Activated CD4-positive, alpha-beta T cell treated with anti-CD3 and anti-CD28 coated beads for 36 hours (primary cell): ENCODE measurements at regions not wholly inside any gene's neighbourhood (a gene's known extent, or its start where the extent isn't known, plus 50 kb on each side); places are given as distances from the start of the nearest gene placed in this dataset.
"Not testable (repeated sequence)": the region's sequence is repeated elsewhere in the genome, so short reads cannot be mapped to it uniquely, and the experiment has no call there.

Experiments used
- ATAC-seq: fragments of 200-7000 bp; cut with Tn5 transposase; one replicate; pipeline ENCODE4 v1.10.0; 2021; ENCODE audit warnings: mild to moderate bottlenecking, moderate library complexity
- CTCF ChIA-PET: fragments of 350-600 bp; sonication (Branson Sonifier 250); formaldehyde crosslinking; loops from one replicate; lab custom pipeline; 2021; ENCODE audit warnings: antibody characterized with exemption; lab: Charles Lee
- POLR2A ChIA-PET: fragments of 350-600 bp; sonication (Branson Sonifier 250); formaldehyde crosslinking; loops from one replicate; lab custom pipeline; 2021; ENCODE audit warnings: antibody characterized with exemption, inconsistent platforms; lab: Charles Lee
- DNase-seq: peaks from one replicate; pipeline ENCODE4 v3.0.0-alpha.2; 2020
- H3K27ac Mint-ChIP-seq: one replicate; pipeline ENCODE4 v1.8.0; 2021; ENCODE audit warnings: mixed read lengths
- H3K27me3 Mint-ChIP-seq: one replicate; pipeline ENCODE4 v1.8.0; 2021; ENCODE audit warnings: mixed read lengths
- H3K36me3 Mint-ChIP-seq: one replicate; pipeline ENCODE4 v1.8.0; 2021; ENCODE audit warnings: low read depth, mixed read lengths
- H3K4me1 Mint-ChIP-seq: one replicate; pipeline ENCODE4 v1.8.0; 2021; ENCODE audit warnings: mixed read lengths
- H3K4me3 Mint-ChIP-seq: one replicate; pipeline ENCODE4 v1.8.0; 2021; ENCODE audit warnings: mild to moderate bottlenecking, moderate library complexity, mixed read lengths
- H3K9me3 Mint-ChIP-seq: one replicate; pipeline ENCODE4 v1.8.0; 2021; ENCODE audit warnings: low read depth, mixed read lengths
- intact Hi-C, 2 experiments: fragments of 100-400 bp; cut with DNase I in 1 of 2; cut with micrococcal nuclease in 1 of 2; formaldehyde crosslinking; loops; one replicate each; pipeline versions ENCODE4 v1.14.2 to v1.15.1; 2022 to 2024; cut with DNase I, micrococcal nuclease

GRCh38 chr2:8337321-8337720, 344.5 kb upstream of the ID2 start:
- intact Hi-C loops = loop anchor here in 1 of 2 experiments (1.0 kb wide), 1 partner anchor 206 kb away; no protein-coding TSS in a partner anchor
- ATAC-seq (peak; percentile 98), DNase-seq (peak; percentile 56)
- peaks cover 2% of the 10 kb centered on the region for H3K36me3 Mint-ChIP-seq
- H3K9me3 Mint-ChIP-seq = no peaks in the 10 kb centered on the region
- H3K4me3 Mint-ChIP-seq = no peak overlapping the region
- ChIA-PET POLR2A (interaction anchor here (0.7 to 1.1 kb wide), 5 partner anchors 18 to 345 kb away, joined by 3 read pairs; partner anchors contain the start of gene ID2), CTCF (interaction anchor here (1.7 to 2.3 kb wide), 2 partner anchors 12 to 41 kb away, joined by 3 to 9 read pairs; no protein-coding TSS in a partner anchor)
- no peaks in the 10 kb centered on the region for H3K27me3 Mint-ChIP-seq
- H3K4me1 Mint-ChIP-seq = peaks cover 14% of the 10 kb centered on the region
- H3K27ac Mint-ChIP-seq = peak overlapping the region; percentile 10

DNA sequence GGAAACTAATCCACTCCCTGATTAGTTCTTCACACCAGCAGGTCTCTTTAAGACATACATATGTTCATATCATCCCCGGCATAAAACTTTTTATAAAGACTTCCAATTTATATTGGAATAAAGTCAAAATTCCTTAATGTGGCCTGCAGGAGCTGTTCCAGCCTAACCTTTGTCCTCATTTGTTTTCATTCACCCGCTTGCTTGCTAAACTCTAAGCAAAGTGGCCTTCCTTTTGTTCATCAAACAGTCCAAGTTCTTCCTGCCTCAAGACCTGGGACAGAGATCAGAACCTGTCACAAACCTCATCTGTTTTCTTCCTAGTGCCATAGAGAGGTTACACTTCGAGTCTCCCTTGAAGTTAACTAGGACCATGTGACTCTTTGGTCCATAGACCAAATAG, 339.4 kb upstream of the ID2 start:
- ChIA-PET POLR2A (no interaction called here), CTCF (no interaction called here)
- Mint-ChIP-seq H3K27ac (no peak overlapping the region), H3K4me1 (peaks cover 6% of the 10 kb centered on the region), H3K27me3 (no peaks in the 10 kb centered on the region), H3K9me3 (no peaks in the 10 kb centered on the region), H3K4me3 (no peak overlapping the region), H3K36me3 (peaks cover 2% of the 10 kb centered on the region)
- intact Hi-C loops = no loop called here
- DNase-seq = no peak
- no peak for ATAC-seq

DNA sequence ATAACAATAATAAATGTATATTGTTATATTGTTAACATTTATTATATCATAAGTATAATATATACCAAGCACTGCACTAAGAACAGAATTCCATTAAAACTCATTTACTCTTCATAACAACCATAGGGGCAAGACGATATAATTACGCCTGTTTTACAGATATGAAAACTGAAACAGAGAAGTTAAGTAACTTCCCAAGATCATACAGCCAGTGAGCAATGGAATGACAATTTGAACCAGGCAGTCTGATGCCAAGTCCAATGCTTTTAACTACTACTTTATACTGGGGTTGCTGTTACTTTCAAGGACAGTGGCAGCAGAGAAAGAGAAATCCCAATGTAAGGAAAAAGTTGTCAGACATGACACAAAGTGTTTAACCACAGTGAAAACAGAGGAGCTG, 338.8 kb upstream of the ID2 start:
- Mint-ChIP-seq H3K27ac (no peak overlapping the region), H3K36me3 (peaks cover 2% of the 10 kb centered on the region), H3K9me3 (no peaks in the 10 kb centered on the region), H3K27me3 (no peaks in the 10 kb centered on the region), H3K4me1 (no peaks in the 10 kb centered on the region), H3K4me3 (no peak overlapping the region)
- no peak for ATAC-seq
- ChIA-PET POLR2A (no interaction called here), CTCF (no interaction called here)
- no peak for DNase-seq
- intact Hi-C loops = no loop called here

- Mint-ChIP-seq H3K4me1 (no peaks in the 10 kb centered on the region), H3K27me3 (no peaks in the 10 kb centered on the region), H3K27ac (no peak overlapping the region), H3K4me3 (no peak overlapping the region), H3K9me3 (no peaks in the 10 kb centered on the region), H3K36me3 (peaks cover 2% of the 10 kb centered on the region)
- intact Hi-C loops = no loop called here
- no peak for ATAC-seq
- DNase-seq = no peak
- ChIA-PET CTCF (no interaction called here), POLR2A (no interaction called here)
Observed at GRCh38 chr2:8344144-8345097, 337.4 kb upstream of the ID2 start.

- POLR2A ChIA-PET = no interaction called here
- Mint-ChIP-seq H3K4me1 (no peaks in the 10 kb centered on the region), H3K9me3 (no peaks in the 10 kb centered on the region), H3K27me3 (no peaks in the 10 kb centered on the region), H3K4me3 (no peak overlapping the region), H3K36me3 (peaks cover 2% of the 10 kb centered on the region), H3K27ac (no peak overlapping the region)
- intact Hi-C loops = no loop called here
- DNase-seq (no peak), ATAC-seq (no peak)
- CTCF ChIA-PET = no interaction called here
Observed at GRCh38 chr2:8345200-8345599, 336.7 kb upstream of the ID2 start.

DNA sequence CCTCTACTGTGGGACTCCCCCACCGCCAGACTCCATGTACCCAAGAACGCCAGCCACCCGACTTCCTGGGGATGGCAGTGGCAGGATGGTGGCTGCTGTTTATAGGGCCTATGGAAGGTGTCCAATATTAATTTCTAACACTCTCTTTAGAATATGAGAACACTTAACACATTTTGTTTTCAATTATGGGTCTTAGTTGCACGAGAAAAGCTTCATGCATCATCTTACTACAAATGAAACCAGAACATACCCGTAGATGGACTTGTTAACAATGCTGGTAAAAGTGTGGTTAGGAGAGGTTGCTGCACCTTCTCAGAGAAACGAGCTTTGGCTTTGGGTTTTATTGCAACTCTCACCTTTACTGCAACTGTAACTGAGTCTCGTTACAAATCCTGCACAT, 335.6 kb upstream of the ID2 start:
- ATAC-seq (peak; percentile 42), DNase-seq (no peak)
- no peak overlapping the region for H3K27ac Mint-ChIP-seq
- ChIA-PET POLR2A (no interaction called here), CTCF (interaction anchor here (0.7 kb wide), 1 partner anchor 1176 kb away, joined by 4 read pairs; no protein-coding TSS in a partner anchor)
- H3K4me1 Mint-ChIP-seq = no peaks in the 10 kb centered on the region
- intact Hi-C loops = no loop called here
- H3K36me3 Mint-ChIP-seq = no peaks in the 10 kb centered on the region
- no peaks in the 10 kb centered on the region for H3K9me3 Mint-ChIP-seq
- no peaks in the 10 kb centered on the region for H3K27me3 Mint-ChIP-seq
- no peak overlapping the region for H3K4me3 Mint-ChIP-seq

DNA sequence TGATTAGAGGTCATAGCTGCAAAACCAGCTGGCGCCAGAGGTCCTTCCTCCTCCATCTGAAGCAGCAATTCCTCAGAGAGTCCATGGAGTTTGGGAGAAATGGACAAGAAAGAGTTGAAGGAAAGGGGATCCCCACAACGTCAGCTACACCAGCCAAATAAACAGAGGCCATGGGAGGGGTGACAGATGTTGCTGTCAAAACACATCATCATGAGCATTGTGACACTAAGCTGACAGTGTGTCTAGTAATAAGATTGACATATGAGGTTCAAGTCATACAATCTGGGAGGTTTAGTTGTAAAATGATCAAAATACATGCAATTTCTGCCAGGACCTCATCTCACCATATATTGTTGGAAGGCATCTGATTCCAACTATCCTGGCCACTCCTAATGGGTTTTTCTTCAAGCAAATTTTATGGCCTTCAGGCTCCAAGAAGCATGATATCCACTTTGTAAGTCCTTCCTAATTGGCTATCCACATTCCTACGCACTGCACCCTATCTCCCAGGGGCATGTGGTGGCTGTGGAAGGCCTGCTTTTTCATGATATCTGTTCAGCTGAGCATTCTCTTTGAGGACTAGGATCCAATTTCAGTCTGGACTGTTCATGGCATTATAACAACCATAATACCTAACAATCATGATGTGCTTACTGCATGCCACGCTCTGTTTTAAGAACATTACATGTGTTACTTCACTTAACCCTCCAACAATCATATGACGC, 335.0 kb upstream of the ID2 start:
- Mint-ChIP-seq H3K36me3 (no peaks in the 10 kb centered on the region), H3K27me3 (no peaks in the 10 kb centered on the region), H3K9me3 (no peaks in the 10 kb centered on the region), H3K4me3 (no peak overlapping the region), H3K4me1 (no peaks in the 10 kb centered on the region), H3K27ac (no peak overlapping the region)
- intact Hi-C loops = no loop called here
- DNase-seq (no peak), ATAC-seq (no peak)
- CTCF ChIA-PET = no interaction called here
- POLR2A ChIA-PET = no interaction called here

DNA sequence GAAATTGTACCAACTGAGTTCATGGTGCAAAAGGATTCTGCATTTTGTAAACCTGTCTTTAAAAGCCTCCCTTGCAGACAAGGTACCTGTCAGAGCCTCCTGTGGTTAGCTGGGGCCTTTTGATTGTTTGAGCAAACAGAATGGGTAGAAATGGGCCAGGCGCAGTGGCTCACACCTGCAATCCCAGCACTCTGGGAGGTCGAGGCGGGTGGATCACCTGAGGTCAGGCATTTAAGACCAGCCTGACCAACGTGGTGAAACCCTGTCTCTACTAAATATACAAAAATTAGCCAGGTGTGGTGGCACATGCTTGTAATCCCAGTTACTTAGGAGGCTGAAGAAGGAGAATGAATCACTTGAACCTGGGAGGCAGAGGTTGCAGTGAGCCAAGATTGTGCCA, 332.9 kb upstream of the ID2 start:
- H3K27ac Mint-ChIP-seq, CTCF ChIA-PET, DNase-seq, H3K9me3 Mint-ChIP-seq, ATAC-seq, H3K4me1 Mint-ChIP-seq, H3K36me3 Mint-ChIP-seq, H3K27me3 Mint-ChIP-seq, H3K4me3 Mint-ChIP-seq, intact Hi-C loops, POLR2A ChIA-PET: not testable (repeated sequence)

- Mint-ChIP-seq H3K4me1 (no peaks in the 10 kb centered on the region), H3K9me3 (no peaks in the 10 kb centered on the region), H3K4me3 (no peak overlapping the region), H3K27me3 (peaks cover 3% of the 10 kb centered on the region), H3K27ac (no peak overlapping the region), H3K36me3 (no peaks in the 10 kb centered on the region)
- CTCF ChIA-PET = no interaction called here
- DNase-seq (no peak), ATAC-seq (no peak)
- POLR2A ChIA-PET = no interaction called here
- intact Hi-C loops = no loop called here
Observed at GRCh38 chr2:8352296-8352695, 329.6 kb upstream of the ID2 start.

DNA sequence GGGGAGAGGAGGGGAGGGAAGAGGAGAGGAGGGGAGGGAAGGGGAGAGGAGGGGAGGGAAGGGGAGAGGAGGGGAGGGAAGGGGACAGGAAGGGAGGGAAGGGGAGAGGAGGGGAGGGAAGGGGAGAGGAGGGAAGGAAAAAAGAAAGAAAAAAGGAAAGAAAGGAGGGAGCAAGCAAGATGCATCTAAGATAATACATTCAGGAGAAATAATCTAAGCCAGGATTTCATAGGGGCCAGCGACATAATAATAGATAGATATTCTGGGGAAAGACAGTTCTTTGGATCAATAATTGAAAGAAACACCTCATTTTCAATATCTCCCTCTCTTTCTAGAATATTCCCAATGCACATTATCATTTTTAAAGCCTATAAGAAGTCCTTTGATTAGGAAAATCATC, 328.9 kb upstream of the ID2 start:
- Mint-ChIP-seq H3K4me3 (no peak overlapping the region), H3K27ac (no peak overlapping the region), H3K36me3 (no peaks in the 10 kb centered on the region), H3K9me3 (no peaks in the 10 kb centered on the region), H3K27me3 (peaks cover 3% of the 10 kb centered on the region), H3K4me1 (no peaks in the 10 kb centered on the region)
- POLR2A ChIA-PET = no interaction called here
- ATAC-seq (no peak), DNase-seq (no peak)
- CTCF ChIA-PET = no interaction called here
- intact Hi-C loops = no loop called here

GRCh38 chr2:8355102-8355859, 326.6 kb upstream of the ID2 start:
- Mint-ChIP-seq H3K4me1 (no peaks in the 10 kb centered on the region), H3K27me3 (peaks cover 3% of the 10 kb centered on the region), H3K9me3 (no peaks in the 10 kb centered on the region), H3K27ac (no peak overlapping the region), H3K4me3 (no peak overlapping the region), H3K36me3 (no peaks in the 10 kb centered on the region)
- DNase-seq = no peak
- POLR2A ChIA-PET = no interaction called here
- no peak for ATAC-seq
- CTCF ChIA-PET = no interaction called here
- intact Hi-C loops = no loop called here
